K562 (cell line): ENCODE measurements at regions not wholly inside any gene's neighbourhood (a gene's known extent, or its start where the extent isn't known, plus 50 kb on each side); places are given as distances from the start of the nearest gene placed in this dataset.

Experiments used
- ATAC-seq: fragments of 200-7000 bp; cut with Tn5 transposase; 3 replicates; pipeline ENCODE4 v1.9.1; 2020; ENCODE audit warnings: moderate library complexity
- BruUV-seq: library from RNA; stranded (reverse); fragments of 400-500 nt; replicated peaks from 2 replicates; lab custom pipeline; 2021; lab: Mats Ljungman, UMichigan
- CTCF ChIA-PET: fragments of 300-600 bp; formaldehyde crosslinking; extraction: SDS; loops from one replicate; lab custom pipeline; 2021; ENCODE audit warnings: low intra/inter-chr PET ratio; lab: Yijun Ruan, JAX
- POLR2A ChIA-PET: fragments of 300-600, 350-650 bp; sonication (Branson Sonifier 250); formaldehyde crosslinking; extraction: SDS; loops from one replicate; lab custom pipeline; 2021; ENCODE audit warnings: antibody characterized with exemption, inconsistent platforms; lab: Yijun Ruan, JAX
- DNase-seq, 4 experiments: peaks; one replicate each; pipeline versions ENCODE4 v3.0.0 to v3.0.0-alpha.2; 2011 to 2018; ENCODE audit warnings: low spot score in 3 of 4, mixed read lengths in 3 of 4; ENCODE audit errors: extremely low read depth in 1 of 4
- FAIRE-seq: peaks from 2 replicates; lab custom pipeline; 2011; peaks lifted over from hg19 to GRCh38; lab: Jason Lieb, UNC
- H2AFZ ChIP-seq: 2 replicates; pipeline ENCODE4 v1.6.0; 2011; ENCODE audit warnings: low read depth, low read length, control low read depth, inconsistent platforms
- H3K27ac ChIP-seq: fragments of 200-600 bp; 3 replicates; pipeline ENCODE4 v1.8.0; 2011; ENCODE audit warnings: low read depth, mild to moderate bottlenecking, control low read depth, inconsistent platforms, low read length, moderate library complexity, mixed read lengths; ENCODE audit errors: extremely low read depth
- H3K27me3 ChIP-seq, 2 experiments: fragments of 300-600 bp in 1 of 2; 2 replicates in 1 of 2; 3 replicates in 1 of 2; pipeline versions ENCODE4 v1.6.0 to v1.8.0; 2011; ENCODE audit warnings: inconsistent platforms in 2 of 2, low read length in 2 of 2, mild to moderate bottlenecking in 1 of 2, mixed read lengths in 1 of 2, moderate library complexity in 1 of 2; ENCODE audit not compliant: control insufficient read depth in 2 of 2, insufficient read depth in 2 of 2
- H3K36me3 ChIP-seq: fragments of 300-600 bp; 3 replicates; pipeline ENCODE4 v1.8.0; 2011; ENCODE audit warnings: mild to moderate bottlenecking, low read length, inconsistent platforms; ENCODE audit not compliant: control insufficient read depth, insufficient read depth
- H3K4me1 ChIP-seq, 2 experiments: fragments of 200-600 bp in 1 of 2; replicated peaks in 1 of 2; 2 replicates in 1 of 2; 3 replicates in 1 of 2; pipeline versions ENCODE4 v1.5.1 to v1.8.0; 2011; ENCODE audit warnings: inconsistent platforms in 2 of 2, low read length in 2 of 2, mild to moderate bottlenecking in 1 of 2, mixed read lengths in 1 of 2, moderate library complexity in 1 of 2; ENCODE audit not compliant: control insufficient read depth in 2 of 2, insufficient read depth in 2 of 2
- H3K4me2 ChIP-seq: 2 replicates; pipeline ENCODE4 v1.6.1; 2011; ENCODE audit warnings: low read length, control low read depth, inconsistent platforms, mixed read lengths; ENCODE audit not compliant: insufficient read depth
- H3K4me3 ChIP-seq: fragments of 200-600 bp; sonication (generic), shearing (Covaris generic); 2 replicates; pipeline ENCODE4 v1.5.1; 2016; ENCODE audit warnings: control low read depth, inconsistent platforms
- H3K79me2 ChIP-seq: fragments of 200-600 bp; 3 replicates; pipeline ENCODE4 v1.8.0; 2011; ENCODE audit warnings: low read length, inconsistent platforms; ENCODE audit not compliant: control insufficient read depth, insufficient read depth
- H3K9ac ChIP-seq, 2 experiments: 2 replicates each; pipeline versions ENCODE4 v1.6.0 to v1.6.1; 2011; ENCODE audit warnings: low read depth in 2 of 2, low read length in 2 of 2, control low read depth in 1 of 2, inconsistent platforms in 1 of 2, mild to moderate bottlenecking in 1 of 2, mixed read lengths in 1 of 2; ENCODE audit not compliant: insufficient read depth in 1 of 2
- H3K9me1 ChIP-seq: one replicate; pipeline ENCODE4 v1.6.0; 2011; ENCODE audit warnings: inconsistent platforms, mild to moderate bottlenecking, low read length, moderate library complexity; ENCODE audit not compliant: control insufficient read depth, insufficient read depth
- H3K9me3 ChIP-seq: replicated peaks from 2 replicates; pipeline ENCODE4 v1.5.1; 2011; ENCODE audit warnings: low read depth, low read length, inconsistent platforms; ENCODE audit not compliant: control insufficient read depth, insufficient read depth
- H4K20me1 ChIP-seq: replicated peaks from 2 replicates; pipeline ENCODE4 v1.6.1; 2011; ENCODE audit warnings: low read length, inconsistent platforms, mixed read lengths; ENCODE audit not compliant: control insufficient read depth, insufficient read depth
- AFF1 ChIP-seq, 2 experiments: fragments of 450-650 bp; IDR thresholded peaks; 2 replicates each; pipeline ENCODE4 v1.6.1; 2018; ENCODE audit warnings: mild to moderate bottlenecking in 2 of 2, low read depth in 1 of 2; ENCODE audit not compliant: partially characterized antibody in 2 of 2
- CBX3 ChIP-seq, 2 experiments: IDR thresholded peaks; 1 replicate in 1 of 2; 2 replicates in 1 of 2; pipeline ENCODE4 v1.6.1; 2012; ENCODE audit warnings: inconsistent platforms in 2 of 2, low read length in 2 of 2, borderline replicate concordance in 1 of 2, control low read depth in 1 of 2
- GATAD2B ChIP-seq: fragments of 450-650 bp; IDR thresholded peaks from 2 replicates; pipeline ENCODE4 v1.6.1; 2017; ENCODE audit warnings: mild to moderate bottlenecking, borderline replicate concordance
- GTF2E2 ChIP-seq: fragments of 200-800 bp; sonication (Bioruptor generic); IDR thresholded peaks from 2 replicates; pipeline ENCODE4 v1.6.1; 2016; ENCODE audit warnings: missing genetic modification characterization, missing compliant biosample characterization
- MCM2 ChIP-seq: fragments of 450-650 bp; IDR thresholded peaks from 2 replicates; pipeline ENCODE4 v1.6.1; 2017; ENCODE audit warnings: low read depth, mild to moderate bottlenecking
- NCOR1 ChIP-seq: fragments of 450-650 bp; IDR thresholded peaks from 2 replicates; pipeline ENCODE4 v1.6.1; 2016; ENCODE audit warnings: mild to moderate bottlenecking, moderate library complexity
- NKRF ChIP-seq: fragments of 450-650 bp; IDR thresholded peaks from 2 replicates; pipeline ENCODE4 v1.6.1; 2016; ENCODE audit warnings: borderline replicate concordance
- TCF7 ChIP-seq: sonication (generic); IDR thresholded peaks from 2 replicates; pipeline ENCODE4 v1.6.1; 2016; ENCODE audit warnings: antibody characterized with exemption, borderline replicate concordance
- ZBTB7A ChIP-seq: IDR thresholded peaks from 2 replicates; pipeline ENCODE4 v1.6.1; 2011; ENCODE audit warnings: low read depth, mild to moderate bottlenecking, low read length, moderate library complexity, borderline replicate concordance; ENCODE audit not compliant: control insufficient read depth
- ZC3H8 ChIP-seq: fragments of 450-650 bp; IDR thresholded peaks from 2 replicates; pipeline ENCODE4 v1.6.1; 2017
- ZNF507 ChIP-seq: conservative IDR thresholded peaks from 2 replicates; pipeline ENCODE4 v1.6.1; 2017; ENCODE audit warnings: missing genetic modification characterization, missing compliant biosample characterization
- ZNF518B ChIP-seq: fragments of 250-450 bp; sonication (Bioruptor Pico); IDR thresholded peaks from 2 replicates; pipeline ENCODE4 v1.5.0; 2021; ENCODE audit warnings: mild to moderate bottlenecking, moderate library complexity
- WGBS: fragments of 100-300 bp; shearing (Covaris generic); methylation state at CpG from one replicate; pipeline ENCODE4 v1.1.6; 2016; ENCODE audit warnings: low coverage, mixed read lengths; ENCODE audit not compliant: insufficient coverage; ENCODE audit errors: missing lambda C conversion rate; 5-methylcytosine and 5-hydroxymethylcytosine counted together
- in situ Hi-C: fragments of 300-500 bp; cut with MboI; formaldehyde crosslinking; loops from 4 replicates; pipeline ENCODE4 v1.15.0; 2018; ENCODE audit warnings: inconsistent platforms, mixed read lengths
- intact Hi-C: fragments of 100-400 bp; cut with micrococcal nuclease; formaldehyde crosslinking; loops from 2 replicates; pipeline ENCODE4 v1.14.2; 2022

- CTCF ChIA-PET: no interaction called here
- Histone ChIP-seq H3K79me2 (no peaks in the 10 kb centered on the region), H4K20me1 (no peaks in the 10 kb centered on the region), H3K9me3 (no peaks in the 10 kb centered on the region), H3K27ac (no peak overlapping the region), H2AFZ (no peak overlapping the region), H3K9ac (no peak overlapping the region; a peak in 1 of 4 replicates), H3K27me3 (no peaks in the 10 kb centered on the region), H3K9me1 (no peaks in the 10 kb centered on the region), H3K4me2 (no peak overlapping the region), H3K4me3 (no peak overlapping the region), H3K36me3 (no peaks in the 10 kb centered on the region), H3K4me1 (no peaks in the 10 kb centered on the region)
- 2% methylated on average over 11 of the region's 12 CpGs for WGBS
- ATAC-seq (no peak), DNase-seq (no peak), FAIRE-seq (no peak)
- POLR2A ChIA-PET: interaction anchor here (0.5 kb wide), 1 partner anchor 21 kb away, joined by 3 read pairs; no protein-coding TSS in a partner anchor
- intact Hi-C loops: no loop called here
- in situ Hi-C loops: no loop called here
- BruUV-seq: no TSS peak
- TF ChIP-seq ZBTB7A (no peak), ZC3H8 (no peak), ZNF518B (CRISPR knock-in tag) (no peak), AFF1 (IDR thresholded peaks at IDR 0.05; ENCODE audit: low read depth in 1 of 2, partially characterized antibody in 2 of 2) (no peak), TCF7 (no peak), NKRF (no peak), ZNF507 (tag) (no peak), CBX3 (IDR thresholded peaks at IDR 0.05; ENCODE audit: borderline replicate concordance in 1 of 2, low read length in 2 of 2) (no peak), GTF2E2 (no peak), GATAD2B (no peak), NCOR1 (no peak), MCM2 (no peak)
These were observed 244.1 kb downstream of the MED10 start for GRCh38 chr5:6134281-6134680.
